ENCODE measurements at regions not wholly inside any gene's neighbourhood (a gene's known extent, or its start where the extent isn't known, plus 50 kb on each side); places are given as distances from the start of the nearest gene placed in this dataset.

DNA sequence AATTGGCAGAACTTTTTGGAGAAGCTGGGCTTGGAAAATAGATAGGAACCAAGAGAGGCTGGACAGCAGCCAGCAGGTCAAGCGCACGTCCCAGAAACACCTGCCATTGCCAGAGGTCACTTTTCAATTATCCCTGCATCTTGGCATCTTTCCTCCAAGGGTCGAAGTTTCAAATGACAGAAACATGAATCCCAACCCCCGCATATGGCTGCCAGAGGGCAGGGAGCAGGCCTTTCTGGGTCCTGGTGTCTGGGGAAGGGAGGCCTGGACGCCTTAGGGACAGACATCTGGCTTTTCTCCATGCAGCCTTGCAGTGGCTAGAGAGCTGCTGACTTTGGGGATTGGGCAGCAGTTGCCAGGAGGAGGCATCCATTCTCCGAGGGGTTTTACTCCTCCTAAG is 164.5 kb upstream of the TPM1 start:
- DNase-seq = no peak

GRCh38 chr15:62879770-62880169 is 162.8 kb upstream of the TPM1 start:
- no peak for DNase-seq

GRCh38 chr15:62880278-62880677 is 162.3 kb upstream of the TPM1 start:
- DNase-seq = no peak

DNA sequence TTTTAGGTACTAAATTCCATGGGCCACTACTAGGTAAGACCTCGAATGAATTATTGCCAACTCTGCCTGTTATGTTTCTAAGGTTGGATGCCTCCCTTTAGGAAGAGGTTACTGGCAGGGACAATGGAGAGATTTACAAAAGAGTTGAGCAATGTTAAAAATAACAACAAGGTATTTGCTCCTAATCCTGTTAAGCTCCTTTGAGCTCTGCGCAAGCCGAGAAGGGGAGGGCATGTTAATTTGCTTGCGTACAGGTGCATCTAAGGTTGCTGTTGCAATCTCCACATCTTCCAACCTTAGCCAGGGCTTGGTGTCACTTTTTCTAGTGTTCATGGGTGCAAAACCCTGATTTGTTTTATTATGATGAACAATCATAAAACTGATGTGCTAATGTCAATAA is 161.5 kb upstream of the TPM1 start:
- no peak for DNase-seq

GRCh38 chr15:62883938-62884479 is 158.5 kb upstream of the TPM1 start:
- no peak for DNase-seq

DNA sequence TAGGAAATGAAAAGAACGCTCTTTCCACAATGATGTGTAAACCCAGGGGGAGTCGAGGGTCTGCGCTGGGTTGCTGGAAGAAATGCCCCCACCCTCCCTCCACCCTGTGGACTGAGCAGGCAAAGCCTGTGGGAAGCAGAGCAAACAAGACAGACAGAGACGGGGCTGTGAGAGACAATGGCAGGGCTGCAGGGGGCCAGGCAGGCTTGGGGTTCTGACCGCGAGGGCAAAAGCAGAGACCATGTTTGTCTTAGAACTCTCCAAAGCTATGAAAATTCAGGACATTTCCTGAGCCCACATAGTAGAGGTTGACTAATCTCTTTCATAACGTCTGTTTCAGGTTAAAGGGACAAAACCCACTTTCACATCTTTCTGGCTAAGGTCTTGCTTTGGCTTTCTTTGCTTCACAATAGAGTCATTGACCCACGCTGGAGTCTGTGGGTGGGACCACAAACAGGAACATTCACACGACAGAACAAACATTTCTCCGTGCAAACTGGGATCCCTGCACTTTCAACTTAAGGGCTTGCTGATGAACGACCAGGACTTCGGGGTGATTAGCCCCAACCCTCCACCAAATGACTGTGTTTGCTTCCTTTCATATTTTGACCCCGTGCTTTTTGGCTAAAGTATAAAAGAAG is 156.0 kb upstream of the TPM1 start:
- DNase-seq = no peak

GRCh38 chr15:62887113-62887570 is 155.4 kb upstream of the TPM1 start:
- no peak for DNase-seq

DNA sequence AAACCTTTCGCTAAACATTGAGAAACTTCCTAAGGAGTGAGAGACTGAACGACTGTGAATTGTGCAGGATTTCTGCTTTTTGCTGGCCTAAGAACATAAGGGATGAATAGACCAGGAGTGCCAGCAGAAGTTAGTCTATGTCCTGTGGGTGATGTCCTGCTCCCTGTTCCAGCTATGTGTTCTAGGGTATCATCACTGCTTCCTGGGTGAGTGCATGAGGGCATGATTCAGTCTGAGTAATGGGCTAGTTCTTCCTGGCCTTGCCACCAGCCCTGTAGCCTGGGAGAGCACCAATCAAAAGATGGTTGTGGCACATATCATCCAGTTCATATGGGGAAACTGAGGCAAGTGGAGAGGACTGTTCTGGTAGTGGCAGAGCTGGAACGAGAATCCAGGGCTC is 153.9 kb upstream of the TPM1 start:
- no peak for DNase-seq

DNA sequence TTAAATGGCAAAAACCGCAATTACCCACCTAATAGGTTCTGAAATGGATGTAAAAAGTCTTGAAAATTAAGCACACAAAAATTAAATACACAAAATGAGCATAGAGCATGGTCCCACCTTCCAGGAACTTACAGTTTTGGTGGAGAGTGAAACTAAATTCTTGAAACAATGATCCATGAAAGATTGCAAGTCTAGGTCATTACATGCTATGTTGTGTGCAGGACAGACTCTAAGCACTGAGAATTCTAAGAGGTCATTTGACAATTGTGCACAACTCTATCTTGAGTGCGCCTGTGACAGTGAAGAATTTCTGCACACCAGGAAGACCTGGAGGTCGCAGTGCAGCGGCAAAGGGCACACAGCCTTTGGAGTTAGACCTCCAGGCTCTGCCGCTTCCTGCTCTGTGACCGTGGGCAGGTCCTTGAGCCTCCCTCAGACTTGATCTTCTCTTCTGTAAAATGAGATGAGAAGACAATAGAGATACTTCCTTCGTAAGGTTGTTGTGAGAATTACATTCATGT is 153.3 kb upstream of the TPM1 start:
- DNase-seq = no peak

- DNase-seq = no peak
These were observed 152.6 kb upstream of the TPM1 start for GRCh38 chr15:62889734-62890505.

GRCh38 chr15:62894322-62895085 is 148.0 kb upstream of the TPM1 start:
- no peak for DNase-seq

GRCh38 chr15:62895139-62895866 is 147.2 kb upstream of the TPM1 start:
- no peak for DNase-seq

- DNase-seq = no peak
These were observed 146.6 kb upstream of the TPM1 start for GRCh38 chr15:62895905-62896316.

DNA sequence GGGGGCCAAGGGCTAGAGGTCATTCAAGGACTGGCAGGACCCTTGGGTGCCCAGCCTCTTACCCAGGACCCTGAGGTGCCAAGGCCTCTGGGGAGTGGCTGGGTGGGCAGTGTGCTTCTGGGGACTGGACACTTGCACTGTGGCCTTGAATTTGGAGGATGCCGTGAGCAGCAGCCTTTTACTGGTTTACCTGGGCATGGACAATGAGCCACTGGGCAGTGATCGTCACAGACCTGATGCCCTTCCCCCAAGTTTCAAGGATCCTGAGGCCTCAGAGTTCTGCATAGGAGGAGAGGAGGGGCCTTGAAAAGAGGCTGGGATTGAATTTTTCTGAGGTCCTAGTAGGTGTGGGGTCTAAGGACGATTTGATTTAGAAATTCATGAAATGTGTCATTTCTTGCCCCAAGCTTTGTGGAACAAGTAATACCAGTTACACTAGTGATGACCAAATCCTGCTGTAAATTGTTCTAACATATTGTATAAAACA is 146.1 kb upstream of the TPM1 start:
- DNase-seq = no peak

DNA sequence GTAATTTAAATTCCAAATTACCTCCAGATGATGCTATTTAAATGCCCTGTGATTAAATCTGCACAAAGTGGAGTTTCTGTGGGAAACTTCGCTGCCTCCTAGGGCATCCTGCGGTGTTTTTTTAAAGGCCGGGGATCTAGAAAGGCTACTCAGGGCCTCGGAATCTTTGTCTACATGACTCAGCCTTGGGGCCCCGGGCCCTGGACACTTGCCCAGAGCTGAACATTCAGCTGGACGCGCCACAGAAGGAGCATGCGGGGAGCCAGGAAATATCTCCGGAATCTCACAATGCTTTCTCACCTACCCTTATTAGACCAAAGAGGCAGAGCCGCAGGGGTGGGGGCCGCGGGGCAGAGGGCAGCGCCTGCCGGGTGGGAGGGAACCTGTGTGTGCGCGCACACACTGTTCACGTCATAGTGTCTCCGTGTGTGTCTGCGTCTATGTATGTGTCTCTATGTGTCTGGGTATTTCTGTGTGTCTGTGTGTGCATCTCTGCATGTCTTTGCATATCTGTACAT is 145.5 kb upstream of the TPM1 start:
- DNase-seq = no peak

DNA sequence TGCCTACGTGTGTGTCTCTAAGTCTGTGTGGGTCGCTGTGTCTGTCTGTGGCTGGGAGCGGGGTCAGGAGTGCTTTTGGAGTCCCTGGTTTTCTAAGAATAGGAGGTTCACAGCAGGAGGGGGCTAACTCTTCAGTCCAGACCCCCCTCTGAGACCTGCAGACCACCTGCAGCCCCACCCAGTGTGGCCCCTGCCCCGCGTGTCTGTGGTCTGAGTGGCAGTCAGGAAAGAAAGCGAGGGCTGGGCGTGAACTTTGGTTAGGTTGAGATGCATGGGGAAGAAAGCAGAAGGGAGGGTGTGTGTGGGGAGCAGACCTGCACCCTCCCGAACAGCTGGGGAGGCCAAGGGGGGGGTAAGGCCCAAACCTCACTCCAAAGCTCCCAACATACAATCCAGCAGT is 144.9 kb upstream of the TPM1 start:
- DNase-seq = no peak

DNA sequence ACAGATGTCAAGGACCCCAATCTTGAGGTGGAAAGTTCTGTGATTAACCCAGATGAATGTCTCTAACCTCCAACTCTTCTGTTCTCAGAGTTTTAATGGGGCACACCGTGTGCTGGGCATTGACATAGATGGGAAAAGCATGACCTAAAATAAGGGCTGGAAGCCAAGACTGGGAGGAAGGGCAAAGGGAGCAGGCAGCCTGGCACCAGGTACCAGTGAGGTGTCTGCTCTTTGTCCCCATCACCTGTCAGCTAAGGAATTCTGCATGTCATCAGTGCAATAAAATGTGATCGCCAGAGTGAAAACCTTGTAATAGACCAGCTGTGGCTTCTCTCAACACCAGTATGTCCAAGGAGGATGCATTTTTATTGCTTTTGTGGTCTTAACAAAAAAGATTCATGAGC is 143.5 kb upstream of the TPM1 start:
- DNase-seq = no peak

DNA sequence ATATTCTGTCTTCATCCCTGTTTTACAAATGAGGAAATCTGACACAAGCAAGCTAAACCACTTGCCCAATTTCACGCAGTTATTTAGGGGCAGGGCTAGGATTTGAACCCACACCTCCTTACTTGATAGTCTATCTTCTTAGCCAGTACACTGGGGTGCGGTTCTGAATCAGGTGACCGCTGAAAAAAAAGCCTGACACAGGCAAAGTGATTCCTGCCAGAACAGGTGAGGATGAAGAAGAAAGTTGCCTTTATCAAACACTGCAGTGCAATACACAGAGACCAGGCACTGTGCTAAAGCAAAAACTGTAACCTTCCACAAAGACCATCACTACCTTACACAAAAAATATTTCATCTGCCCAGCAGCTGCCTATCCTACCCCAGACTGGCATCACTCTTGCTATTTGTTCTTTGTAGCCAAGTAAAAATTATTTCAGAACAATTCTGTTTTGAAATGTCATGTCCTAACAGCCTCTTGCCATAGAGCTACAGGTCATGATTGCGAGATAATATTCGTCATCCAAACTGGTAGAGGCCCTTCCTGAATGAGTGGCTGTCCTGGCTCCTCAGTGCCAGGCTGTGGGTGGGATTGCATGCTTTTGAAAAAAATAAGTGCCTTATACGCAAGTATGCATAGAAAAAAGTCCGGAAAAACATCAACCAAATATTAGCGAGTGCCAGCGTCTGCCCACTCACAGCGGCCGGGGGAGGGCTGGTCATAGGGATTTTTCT is 142.3 kb upstream of the TPM1 start:
- DNase-seq = no peak

GRCh38 chr15:62901087-62901486 is 141.5 kb upstream of the TPM1 start:
- no peak for DNase-seq

DNA sequence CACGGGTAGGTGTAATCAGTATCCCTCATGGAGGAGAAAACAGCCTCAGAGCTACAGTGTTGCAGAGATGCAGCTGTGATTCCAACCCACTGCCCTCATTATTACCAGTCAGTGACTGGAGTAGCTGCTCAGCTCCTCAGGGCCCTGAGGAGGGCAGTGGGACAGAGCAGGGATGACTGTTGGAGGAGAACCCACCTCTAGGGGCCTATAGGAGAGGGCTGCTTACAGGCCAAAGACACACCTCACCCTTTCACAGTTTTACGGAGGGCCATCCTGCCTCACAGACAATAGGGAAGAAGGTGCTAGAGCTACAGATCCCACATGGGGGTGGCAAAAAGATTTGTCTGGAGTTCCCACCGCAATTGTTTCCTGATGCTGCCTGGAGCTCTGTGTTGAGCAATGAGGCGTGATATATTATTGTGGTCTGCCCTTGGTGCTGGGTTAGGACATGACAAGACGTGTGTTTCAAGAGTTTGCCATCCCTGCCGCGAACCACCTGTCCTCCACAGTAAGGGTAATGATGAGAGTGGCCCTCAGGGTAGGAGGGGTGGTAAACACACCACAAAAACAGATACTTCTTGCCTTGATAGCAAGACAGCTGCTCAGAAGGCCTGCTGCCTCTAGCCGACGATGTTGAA is 140.5 kb upstream of the TPM1 start:
- no peak for DNase-seq

DNA sequence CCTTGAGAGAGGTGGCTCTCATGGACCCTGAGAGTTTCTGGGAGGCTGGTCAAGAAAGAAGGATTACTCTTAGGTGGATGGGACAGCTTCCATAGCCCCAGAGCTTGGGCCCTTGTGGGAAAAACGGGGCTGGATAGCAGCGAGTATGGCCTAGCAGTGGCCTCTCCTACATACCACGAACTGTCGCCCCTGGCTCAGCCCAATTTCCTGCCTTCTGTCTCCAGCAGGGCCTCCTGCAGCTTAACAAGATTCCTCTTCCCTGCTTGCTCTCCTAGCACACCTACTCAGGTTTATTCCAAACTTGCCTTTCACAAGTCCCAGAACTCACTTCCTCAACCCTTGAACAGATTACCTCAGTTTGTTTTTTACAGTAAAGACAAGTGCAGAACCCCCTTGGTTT is 139.7 kb upstream of the TPM1 start:
- DNase-seq = no peak

Measured in NCI-H526 treated with DMSO at 0.1 percent for 48 hours (cell line).